GM21737 (cell line): ENCODE measurements at regions not wholly inside any gene's neighbourhood (a gene's known extent, or its start where the extent isn't known, plus 50 kb on each side); places are given as distances from the start of the nearest gene placed in this dataset.
"Not testable (repeated sequence)": the region's sequence is repeated elsewhere in the genome, so short reads cannot be mapped to it uniquely, and the experiment has no call there.

Experiments used
- ATAC-seq: cut with Tn5 transposase; IDR thresholded peaks from one replicate; pipeline ENCODE4 v1.9.1; 2021; ENCODE audit warnings: mild to moderate bottlenecking, moderate library complexity; ENCODE audit not compliant: unreplicated experiment

GRCh38 chr2:7368211-7368610 is 451.0 kb downstream of the RNF144A start:
- no peak for ATAC-seq

DNA sequence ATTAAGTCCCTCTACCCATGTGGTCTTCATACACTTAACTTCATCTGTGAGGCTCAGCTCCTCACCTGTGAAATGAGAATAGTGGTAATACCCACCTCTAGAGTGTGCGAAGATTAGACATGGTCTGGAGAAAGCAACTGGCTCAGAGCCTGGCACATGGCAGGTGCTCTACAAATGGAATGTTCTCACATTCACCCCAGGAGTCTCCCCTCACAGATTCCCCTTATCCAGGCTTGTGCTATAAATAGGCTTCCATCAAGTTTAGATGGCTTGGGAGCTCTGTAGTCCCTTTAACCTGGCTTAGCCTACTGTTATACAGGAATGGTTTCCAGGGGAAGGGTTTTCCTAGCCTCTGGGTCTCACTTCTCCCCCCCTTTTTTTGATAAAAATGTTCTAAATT is 455.9 kb downstream of the RNF144A start:
- ATAC-seq = no peak

DNA sequence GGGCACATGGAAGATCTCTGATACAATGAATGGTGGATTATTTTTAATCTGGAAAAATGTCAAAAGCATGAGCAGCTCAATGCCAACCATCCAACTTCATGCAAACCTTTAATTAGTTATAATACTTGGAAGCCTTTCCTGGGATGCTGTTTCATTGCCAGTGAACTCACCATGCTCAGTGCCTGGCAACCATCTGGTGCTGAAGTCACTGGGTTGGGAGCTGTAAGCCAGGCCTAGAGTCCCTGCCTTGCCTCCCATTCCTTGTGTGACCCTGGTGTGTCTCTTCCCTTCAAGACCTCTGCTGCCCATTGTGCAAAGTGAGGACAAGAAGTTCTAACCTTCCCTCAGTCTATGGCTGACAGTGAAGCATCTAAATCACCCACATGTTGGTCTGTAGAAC is 458.7 kb downstream of the RNF144A start:
- ATAC-seq = no peak

- no peak for ATAC-seq
Measured at GRCh38 chr2:7377916-7378569, 460.8 kb downstream of the RNF144A start.

GRCh38 chr2:7378591-7378990 is 461.4 kb downstream of the RNF144A start:
- ATAC-seq = no peak

DNA sequence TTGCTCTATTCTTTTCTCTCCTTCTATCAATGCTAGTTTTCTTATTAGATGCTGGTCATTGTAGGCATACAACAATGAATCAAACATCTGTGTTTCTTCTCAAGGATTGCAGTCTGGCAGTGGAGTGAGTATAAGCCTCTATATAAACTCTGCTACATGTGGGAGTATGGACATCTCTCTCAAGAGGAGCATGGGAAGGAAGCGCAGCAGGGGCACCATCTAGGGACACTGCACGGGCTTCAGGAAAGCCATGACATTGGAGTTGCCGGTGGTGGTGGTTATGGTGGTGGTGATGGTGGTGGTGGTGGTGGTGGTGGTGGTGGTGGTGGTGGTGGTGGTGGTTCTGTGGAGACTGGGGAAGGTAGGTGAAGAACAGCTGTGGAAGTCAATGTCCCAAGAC is 462.6 kb downstream of the RNF144A start:
- no peak for ATAC-seq

DNA sequence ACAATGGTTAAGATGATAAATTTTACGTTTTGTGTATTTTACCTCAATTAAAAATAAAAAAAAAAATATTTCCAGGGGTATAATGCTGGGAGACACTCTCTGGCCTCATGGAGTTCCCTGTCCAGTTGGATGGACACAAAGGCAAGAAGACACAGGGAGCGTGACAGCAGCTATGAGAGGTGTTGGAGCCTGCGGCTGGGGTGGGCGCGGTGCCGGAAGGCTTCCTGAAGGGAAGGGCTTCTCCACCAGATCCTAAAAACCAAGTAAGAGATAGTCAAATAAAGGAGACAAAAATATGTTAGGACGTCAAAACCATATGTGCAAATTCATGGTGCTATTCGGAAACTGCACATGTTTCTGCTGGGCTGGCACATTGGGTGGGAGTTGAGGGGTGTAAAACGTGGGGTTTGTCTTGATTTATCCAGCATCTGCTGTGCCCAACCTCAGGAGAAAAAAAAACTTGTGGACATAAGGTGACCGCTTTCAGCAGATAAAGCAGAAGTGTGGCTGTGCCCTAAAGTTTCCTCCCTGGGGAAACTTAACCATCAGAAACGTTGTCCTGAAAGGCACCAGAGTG is 467.6 kb downstream of the RNF144A start:
- ATAC-seq = no peak

DNA sequence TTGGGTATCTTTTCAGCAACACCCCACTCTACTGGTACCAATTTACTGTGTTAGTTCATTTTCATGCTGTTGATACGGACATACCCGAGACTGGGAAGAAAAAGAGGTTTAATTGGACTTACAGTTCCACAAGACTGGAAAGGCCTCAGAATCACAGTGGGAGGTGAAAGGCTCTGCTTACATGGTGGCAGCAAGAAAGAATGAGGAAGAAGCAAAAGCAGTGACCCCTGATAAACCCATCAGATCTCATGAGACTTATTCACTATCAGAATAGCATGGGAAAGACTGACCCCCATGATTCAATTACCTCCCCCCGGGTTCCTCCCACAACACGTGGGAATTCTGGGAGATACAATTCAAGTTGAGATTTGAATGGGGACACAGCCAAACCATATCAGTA is 473.1 kb downstream of the RNF144A start:
- not testable (repeated sequence) for ATAC-seq

DNA sequence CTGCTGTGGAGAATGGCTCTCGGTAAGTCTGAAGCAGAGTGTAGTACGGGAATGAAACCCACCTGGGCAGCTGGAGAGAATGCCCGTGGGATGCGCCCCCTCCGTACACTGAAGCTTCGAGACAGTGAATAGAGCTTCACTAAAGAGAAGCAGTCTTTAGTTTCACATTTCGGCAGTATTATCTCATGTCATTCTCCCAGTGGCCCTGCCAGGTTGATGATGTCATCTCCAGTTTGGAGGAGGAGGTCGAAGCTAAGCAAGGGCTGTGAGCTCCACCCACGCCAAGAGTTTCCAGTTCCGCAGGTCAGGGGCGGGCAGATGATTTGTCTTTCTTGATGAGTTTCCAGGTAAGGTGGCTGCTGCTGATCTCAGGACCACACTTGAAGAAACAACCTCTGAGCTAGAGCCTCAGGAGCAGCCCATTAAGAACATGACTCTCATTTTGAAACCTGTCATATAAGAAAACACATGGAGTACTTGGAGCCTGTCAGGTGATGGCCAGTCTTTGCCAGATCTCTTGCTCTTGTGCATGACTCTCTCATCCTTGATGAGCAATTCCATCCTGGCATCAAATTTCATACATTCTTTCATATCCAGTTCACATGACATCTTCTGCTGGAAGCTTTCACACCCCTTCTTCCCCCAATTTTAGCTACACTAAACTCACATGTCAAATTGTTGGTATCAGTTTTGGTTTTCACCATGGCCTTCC is 475.0 kb downstream of the RNF144A start:
- no peak for ATAC-seq

GRCh38 chr2:7394195-7394594 is 477.0 kb downstream of the RNF144A start:
- no peak for ATAC-seq

GRCh38 chr2:7400628-7401027 is 483.4 kb downstream of the RNF144A start:
- ATAC-seq = no peak

- no peak for ATAC-seq
Measured at GRCh38 chr2:7403092-7403775, 486.0 kb downstream of the RNF144A start.

DNA sequence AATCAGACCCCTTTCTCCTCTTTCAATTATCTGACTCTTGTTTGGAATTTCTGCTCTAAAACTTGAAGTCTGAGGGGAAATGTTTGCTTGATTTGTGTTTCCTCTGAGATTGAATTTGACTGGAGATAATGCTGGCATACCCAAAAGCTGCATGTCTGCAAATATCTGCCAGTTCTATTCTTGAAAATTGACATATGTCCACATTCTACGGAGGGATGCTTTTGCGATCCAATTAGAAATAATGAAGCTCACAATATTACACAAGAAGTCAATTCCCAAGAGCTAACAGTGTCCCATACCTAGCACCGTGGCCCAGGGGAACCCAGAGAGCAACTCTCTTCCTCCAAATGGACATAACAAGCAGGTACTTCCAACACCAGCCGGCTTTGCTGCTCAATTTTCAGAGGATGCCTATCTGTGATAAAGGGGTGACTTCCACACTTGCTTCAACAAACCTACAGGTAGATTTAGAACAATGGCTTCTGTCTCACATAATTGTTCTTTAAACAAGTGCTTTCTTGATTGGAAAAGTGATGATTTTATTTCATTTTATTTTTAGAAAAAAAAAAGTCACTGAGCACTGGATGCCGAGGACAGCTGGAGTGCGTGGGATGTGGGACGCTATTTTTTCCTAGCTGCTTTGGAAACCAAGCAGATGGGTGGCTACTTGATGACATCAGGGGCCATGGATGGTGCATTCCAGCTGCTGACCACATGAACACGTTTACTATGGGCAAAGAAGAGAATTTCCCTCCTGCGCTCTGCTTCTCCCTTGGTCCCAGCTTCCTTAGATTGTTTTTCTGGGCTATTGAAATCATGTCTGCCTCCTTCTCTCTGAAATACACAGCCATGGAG is 488.9 kb downstream of the RNF144A start:
- ATAC-seq = no peak

GRCh38 chr2:7407001-7407400 is 489.8 kb downstream of the RNF144A start:
- ATAC-seq = no peak

GRCh38 chr2:7407906-7408680 is 490.9 kb downstream of the RNF144A start:
- ATAC-seq = no peak

DNA sequence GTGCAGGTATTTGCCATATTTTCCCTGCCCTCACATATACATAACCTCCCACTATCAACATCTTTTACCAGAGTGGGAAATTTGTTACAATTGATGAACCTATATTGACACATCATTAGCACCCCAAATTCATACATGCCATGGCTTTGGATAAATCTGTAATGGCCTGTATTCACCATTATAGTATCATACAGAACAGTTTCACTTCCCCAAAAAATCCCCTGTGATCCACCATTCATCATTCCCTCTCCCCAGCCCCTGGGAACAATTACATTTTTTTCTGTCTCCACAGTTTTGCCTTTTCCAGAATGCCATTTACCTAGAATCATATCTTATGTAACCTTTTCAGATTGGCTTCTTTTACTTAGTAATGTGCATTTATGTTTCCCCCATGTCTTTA is 494.5 kb downstream of the RNF144A start:
- ATAC-seq = no peak

- no peak for ATAC-seq
Measured at GRCh38 chr2:7417845-7418742, 500.9 kb downstream of the RNF144A start.

GRCh38 chr2:7419186-7419585 is 502.0 kb downstream of the RNF144A start:
- ATAC-seq = no peak

DNA sequence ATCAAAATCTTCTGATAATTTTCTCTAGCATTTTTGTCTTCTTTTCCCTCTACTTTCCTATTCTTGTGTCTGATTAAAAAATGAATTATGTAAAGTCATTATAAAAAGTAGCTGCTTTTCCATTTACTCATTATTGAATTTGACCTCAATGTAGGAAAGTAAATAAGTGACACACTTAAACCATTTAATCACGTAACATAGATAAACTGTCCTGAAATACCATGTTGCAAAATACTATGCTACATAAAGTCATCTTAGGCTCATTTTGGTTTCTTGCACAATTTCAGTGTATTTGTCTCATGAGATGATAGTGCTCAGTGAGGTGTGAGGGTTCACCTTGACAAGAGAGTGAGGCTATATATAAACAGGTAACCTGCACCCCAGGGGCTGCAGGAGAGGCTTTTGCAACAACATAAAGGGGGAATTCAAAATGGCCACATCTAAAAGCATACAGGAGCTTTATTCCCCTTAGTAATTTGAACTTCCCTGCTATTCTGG is 502.7 kb downstream of the RNF144A start:
- no peak for ATAC-seq
